GM19351 (cell line): ENCODE measurements at regions not wholly inside any gene's neighbourhood (a gene's known extent, or its start where the extent isn't known, plus 50 kb on each side); places are given as distances from the start of the nearest gene placed in this dataset.

Experiments used
- ATAC-seq: cut with Tn5 transposase; IDR thresholded peaks from one replicate; pipeline ENCODE4 v1.9.1; 2021; ENCODE audit warnings: mild to moderate bottlenecking, moderate library complexity; ENCODE audit not compliant: unreplicated experiment

- no peak for ATAC-seq
Observed at GRCh38 chr22:49118065-49118464, 709.6 kb downstream of the BRD1 start.

DNA sequence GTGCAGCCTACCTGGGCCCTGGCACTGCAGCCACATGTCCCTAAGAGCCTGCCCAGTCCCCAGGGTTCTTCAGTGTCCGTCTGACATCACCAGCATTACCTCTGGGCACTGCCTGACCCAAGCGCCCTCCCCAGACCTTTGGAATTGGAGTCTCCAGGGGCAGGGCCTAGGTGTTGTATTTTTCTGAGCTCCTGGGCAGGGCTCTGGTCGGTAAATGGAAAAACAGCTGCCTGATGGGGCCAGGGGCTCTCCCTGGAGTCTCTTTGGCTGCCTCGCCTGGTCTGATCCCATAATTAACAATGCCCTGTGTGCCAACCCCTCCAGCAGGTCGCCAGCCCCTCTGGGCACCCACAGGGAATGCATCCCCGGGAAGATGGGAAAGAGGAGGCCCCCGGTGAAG is 710.2 kb downstream of the BRD1 start:
- ATAC-seq: no peak

- no peak for ATAC-seq
Observed at GRCh38 chr22:49116486-49117120, 711.1 kb downstream of the BRD1 start.

DNA sequence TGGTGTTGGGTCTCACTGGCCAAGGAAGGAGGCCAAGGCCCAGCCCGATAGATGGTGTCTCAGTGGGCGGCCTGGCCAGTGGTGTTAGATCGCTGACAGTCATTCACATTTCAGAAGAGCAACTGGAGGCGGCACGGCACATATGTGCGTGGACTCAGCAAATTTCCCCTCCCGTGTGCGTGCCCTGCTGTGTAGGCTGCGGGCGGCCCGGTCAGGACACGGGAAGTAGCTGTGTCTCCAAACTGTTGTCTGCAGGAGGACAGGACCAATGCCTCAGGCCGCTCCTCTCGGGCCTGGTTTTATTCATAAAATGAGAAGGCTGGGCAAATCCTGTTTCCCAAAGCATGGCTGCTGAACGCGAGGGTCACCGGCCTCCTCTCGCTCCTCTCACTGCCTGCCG is 711.7 kb downstream of the BRD1 start:
- no peak for ATAC-seq

DNA sequence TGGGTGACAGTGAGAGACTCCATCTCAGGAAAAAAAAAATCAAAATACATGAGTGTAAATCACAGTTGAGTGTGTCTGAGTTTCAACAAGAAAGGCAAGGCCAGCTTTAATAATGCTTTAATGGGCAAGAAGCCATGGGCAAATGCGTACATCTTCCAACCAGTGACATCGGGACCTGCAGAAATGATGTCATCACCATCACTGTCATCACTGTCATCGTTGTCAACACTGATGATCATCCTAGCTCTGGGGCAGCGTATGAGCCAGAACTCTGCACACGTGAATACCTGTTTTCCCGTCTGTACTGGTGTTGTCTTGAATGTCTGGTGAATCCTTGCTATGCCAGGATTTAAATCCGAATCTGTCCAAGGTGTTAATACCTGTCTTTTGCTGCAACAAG is 712.5 kb downstream of the BRD1 start:
- ATAC-seq: no peak

DNA sequence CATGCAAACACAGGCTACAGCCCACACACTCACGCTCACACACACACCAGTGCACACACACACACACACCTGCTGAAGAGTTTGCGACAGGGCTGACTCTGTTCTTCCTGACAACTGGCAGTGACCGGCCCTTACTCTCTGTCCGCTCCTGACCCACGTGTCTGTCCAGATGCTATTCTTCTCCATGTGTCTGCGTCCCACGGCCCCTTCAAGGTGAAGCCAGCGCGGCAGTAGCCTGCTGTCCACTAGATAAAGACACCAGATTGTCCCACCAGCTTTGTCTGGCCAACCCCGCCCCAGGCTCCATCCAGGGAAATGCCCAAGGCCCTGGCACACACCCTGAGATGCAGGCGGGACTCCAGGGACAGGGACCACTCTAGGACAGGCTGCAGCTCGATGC is 713.9 kb downstream of the BRD1 start:
- ATAC-seq: no peak

DNA sequence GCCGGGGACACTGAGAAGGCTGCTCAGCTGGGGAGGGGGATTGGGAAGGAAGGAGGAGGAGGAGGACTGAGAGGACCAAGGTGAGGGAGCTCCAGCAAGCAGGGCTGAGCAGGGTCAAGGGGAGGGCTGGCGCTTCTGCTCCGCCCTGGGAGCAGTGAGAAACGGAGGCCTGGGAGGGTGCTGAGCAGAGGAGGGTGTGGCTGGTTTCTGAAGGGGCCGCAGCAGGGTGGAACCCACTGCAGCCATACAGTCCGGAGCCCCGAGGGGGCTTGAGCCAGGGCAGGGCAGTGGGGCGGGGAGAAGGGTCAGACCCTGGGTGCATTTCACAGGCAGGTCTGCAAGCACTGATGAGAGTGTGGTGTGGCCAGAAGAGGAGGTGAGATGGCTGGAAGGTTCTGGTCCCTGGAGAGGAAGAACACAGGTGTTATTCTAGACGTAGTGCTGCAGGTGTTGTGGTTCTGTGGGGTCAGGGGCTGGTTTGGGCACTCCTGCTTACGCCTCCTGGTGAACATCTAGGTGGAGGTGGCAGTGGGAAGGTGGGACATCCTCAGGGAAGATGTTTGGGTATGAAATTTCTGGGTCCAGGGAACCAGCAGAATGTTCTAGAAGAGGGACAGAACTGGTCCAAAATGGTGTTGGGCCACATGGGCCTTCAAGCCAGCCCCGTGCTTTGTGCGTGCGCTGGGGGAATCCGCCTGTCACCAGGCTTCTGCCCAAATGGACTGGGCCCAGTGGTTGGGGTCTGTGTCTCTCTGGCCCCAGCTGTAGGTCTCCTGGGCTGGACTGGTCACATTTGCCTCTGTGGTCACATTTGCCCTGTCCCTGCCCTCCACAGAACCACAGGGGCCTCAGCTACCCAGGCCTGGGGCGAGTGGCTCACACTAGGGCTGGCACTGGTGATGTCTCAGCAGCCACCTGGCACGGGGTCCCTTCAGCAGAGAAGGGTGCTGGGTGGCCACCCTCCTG is 714.7 kb downstream of the BRD1 start:
- no peak for ATAC-seq

DNA sequence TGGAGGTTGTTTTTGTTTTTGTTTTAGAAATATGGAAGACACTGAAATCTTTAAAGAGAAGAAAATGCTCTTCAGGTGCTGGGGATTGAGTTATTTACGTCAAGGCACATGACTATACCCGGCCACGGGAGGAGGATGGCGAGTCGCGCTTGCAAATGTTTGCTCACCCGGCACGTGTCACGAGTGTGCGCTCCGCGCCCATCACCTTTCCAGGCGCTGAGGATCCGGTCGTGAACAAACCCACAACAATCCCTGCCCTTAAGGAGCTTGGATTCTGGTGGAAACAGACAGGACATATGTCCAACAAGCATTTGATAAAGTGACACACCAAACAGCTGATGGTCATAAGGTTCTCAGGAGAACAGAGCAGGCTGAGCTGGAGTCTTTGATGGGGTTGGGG is 715.5 kb downstream of the BRD1 start:
- ATAC-seq: no peak

DNA sequence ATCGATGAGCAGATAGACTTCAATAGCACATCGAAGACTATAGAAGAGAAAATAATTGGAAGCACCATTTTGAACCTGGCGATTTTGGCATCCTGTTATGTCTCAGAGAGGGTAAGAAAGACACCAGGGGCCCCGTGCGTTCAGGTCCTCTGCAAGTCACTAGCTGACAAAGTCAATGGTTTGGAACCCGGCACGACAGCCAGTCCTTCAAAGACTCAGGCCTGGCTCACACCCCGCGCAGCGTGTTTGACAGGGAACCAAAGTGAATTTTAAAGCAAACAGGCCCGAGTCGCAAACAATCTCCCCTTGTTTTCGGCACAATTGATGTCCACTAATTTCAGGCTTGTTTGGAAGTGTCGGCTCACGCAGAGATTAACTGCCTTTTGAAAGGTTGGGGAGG is 716.6 kb downstream of the BRD1 start:
- no peak for ATAC-seq

- no peak for ATAC-seq
Observed at GRCh38 chr22:49108636-49109315, 718.9 kb downstream of the BRD1 start.

GRCh38 chr22:49107961-49108530 is 719.6 kb downstream of the BRD1 start:
- no peak for ATAC-seq

DNA sequence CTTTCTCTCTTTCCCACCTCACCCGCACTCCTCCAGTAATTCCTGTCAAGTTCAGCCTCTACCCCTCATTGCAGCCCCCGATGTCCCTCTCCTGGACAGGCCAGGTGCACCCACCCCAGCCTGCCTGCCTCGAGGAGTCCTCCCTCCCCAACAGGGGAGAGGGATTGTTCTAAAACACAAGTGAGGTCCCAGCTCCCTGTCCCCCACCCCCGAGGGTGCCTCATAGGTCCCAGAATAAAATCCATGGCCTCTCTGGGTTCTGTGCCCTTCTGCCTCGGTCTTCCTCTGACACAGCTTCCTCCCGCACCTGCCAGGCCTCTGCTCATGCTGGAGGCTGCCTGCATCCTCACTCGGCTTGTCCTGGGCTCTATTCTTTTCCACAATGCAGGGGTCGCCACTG is 720.1 kb downstream of the BRD1 start:
- no peak for ATAC-seq

GRCh38 chr22:49106842-49107152 is 720.9 kb downstream of the BRD1 start:
- ATAC-seq: no peak

GRCh38 chr22:49106096-49106841 is 721.4 kb downstream of the BRD1 start:
- no peak for ATAC-seq

GRCh38 chr22:49104434-49104833 is 723.2 kb downstream of the BRD1 start:
- no peak for ATAC-seq

GRCh38 chr22:49103314-49104059 is 724.2 kb downstream of the BRD1 start:
- no peak for ATAC-seq

GRCh38 chr22:49102367-49102766 is 725.3 kb downstream of the BRD1 start:
- ATAC-seq: no peak

DNA sequence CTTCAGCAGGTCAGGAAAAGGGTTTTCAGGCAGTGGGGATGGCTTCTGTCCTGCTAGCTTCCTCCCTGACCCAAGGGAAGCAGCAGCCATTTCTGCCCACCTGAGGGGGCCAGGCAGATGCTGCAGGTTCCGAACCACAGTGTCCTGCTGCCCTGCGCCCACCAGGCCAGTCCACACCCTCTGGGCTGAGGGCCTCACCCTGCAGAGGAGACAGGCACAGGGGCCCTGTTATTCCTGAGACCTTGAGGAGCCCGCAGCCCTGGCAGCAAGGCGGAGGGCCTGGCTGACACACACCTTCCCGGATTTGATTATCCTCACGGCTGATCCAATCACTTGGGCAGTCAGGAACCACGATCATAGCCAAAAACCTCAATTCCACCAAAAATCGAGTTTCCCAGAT is 725.8 kb downstream of the BRD1 start:
- no peak for ATAC-seq

GRCh38 chr22:49101225-49101624 is 726.4 kb downstream of the BRD1 start:
- no peak for ATAC-seq

DNA sequence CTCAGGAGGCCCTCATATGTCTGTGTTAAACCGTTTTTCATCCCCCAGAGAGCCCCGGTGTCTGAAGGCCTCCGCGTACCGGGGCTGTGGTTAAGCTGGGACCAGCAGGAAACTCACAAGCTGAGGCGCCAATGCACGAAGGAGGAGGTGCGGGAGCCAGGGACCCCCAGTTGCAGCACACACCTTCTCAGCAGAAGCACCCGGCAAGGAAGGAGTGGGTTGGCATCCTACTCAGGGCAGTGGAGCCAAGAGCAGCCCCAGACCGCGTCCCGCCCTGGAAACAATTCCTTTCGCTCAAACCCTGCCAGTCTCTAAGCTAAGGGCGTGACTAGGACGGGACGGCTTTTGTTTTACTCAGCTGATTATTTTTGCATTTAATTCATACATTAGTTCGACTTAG is 726.9 kb downstream of the BRD1 start:
- ATAC-seq: no peak
